ENCODE measurements at regions not wholly inside any gene's neighbourhood (a gene's known extent, or its start where the extent isn't known, plus 50 kb on each side); places are given as distances from the start of the nearest gene placed in this dataset.

DNA sequence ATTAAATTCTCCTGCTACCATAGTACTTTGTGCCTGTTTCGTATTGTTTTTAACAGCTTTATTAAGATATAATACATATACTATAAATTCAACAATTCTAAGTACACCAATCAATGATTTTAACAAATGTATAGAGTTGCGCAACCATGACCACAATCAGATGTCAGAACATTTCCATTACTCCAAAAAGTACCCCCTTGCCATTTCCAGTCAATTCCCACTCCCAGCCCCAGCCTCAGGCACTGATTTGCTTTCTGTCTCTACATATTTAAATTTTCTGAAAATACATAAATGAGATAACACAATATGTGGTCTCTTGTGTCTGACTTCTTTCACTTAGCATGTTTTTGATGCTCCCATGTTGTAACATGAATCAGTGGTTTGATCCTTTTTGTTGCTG is 193.9 kb downstream of the FIGN start:
- DNase-seq (ENCODE audit: low read depth) = no peak

GRCh38 chr2:163541495-163541894 is 194.3 kb downstream of the FIGN start:
- no peak for DNase-seq (ENCODE audit: low read depth)

DNA sequence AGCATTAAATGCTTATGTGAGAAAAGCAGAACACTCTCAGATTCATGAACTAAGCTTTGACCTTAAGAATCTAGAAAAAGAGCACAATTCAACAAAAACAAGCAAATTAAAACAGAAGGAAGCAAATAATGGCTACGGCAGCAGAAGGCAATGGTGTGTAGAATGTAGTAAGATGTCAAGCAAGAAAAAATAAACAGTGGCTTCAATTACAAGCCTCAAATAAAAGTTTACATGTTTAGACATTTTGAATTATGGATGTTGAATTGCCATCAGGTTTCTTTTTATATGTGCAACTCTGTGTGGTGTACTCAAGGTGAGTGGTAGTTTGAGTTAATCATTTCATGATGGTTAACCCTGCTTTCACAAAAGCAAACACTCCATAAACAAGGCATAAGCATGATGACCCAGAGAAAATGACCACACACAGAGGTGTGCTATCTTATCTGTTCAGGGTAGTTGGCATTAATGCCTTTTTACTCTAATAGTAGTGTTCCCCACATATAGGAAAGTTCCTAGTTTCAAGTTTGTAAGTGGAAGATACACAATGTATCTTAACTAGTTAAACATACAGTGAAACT is 207.1 kb downstream of the FIGN start:
- no peak for DNase-seq (ENCODE audit: low read depth)

DNA sequence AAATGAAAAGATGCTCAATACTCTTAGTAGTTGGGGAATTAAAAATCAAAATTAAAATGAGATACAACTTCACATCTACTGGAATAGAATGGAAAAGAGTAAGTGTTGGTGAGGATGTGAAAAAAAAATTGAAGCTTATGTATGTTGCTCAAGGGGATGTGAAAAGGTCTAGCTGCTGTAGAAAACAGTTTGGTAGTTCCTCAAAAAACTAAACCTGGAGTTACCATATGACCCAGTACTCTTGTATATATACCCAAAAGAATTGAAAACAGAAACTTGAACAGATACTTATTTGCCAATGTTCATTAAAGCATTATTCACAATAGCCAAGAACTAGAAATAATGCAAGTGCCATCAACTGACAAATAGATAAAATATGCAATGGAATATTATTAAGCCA is 208.4 kb downstream of the FIGN start:
- no peak for DNase-seq (ENCODE audit: low read depth)

DNA sequence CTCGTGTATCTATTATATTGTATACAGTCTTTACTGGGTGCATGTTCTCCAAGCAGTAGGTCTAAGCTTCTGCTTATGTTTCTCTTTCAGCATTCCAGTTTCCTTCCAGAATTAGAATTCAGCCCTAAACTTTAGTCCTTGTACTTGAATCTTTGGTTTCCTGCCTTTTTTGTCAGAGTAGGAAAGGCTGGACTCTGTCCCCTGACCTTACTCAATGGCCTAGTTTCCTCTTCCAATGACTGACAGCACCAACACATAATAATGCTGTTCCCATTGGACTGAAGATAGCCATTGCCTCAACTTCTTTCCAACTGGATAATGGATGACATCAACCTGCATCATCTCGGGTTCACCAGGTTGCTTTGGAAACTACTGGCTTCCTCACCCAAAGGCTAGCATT is 217.0 kb downstream of the FIGN start:
- DNase-seq (ENCODE audit: low read depth) = no peak

GRCh38 chr2:163515836-163516235 is 220.0 kb downstream of the FIGN start:
- DNase-seq (ENCODE audit: low read depth) = no peak

GRCh38 chr2:163505281-163505680 is 230.5 kb downstream of the FIGN start:
- no peak for DNase-seq (ENCODE audit: low read depth)

DNA sequence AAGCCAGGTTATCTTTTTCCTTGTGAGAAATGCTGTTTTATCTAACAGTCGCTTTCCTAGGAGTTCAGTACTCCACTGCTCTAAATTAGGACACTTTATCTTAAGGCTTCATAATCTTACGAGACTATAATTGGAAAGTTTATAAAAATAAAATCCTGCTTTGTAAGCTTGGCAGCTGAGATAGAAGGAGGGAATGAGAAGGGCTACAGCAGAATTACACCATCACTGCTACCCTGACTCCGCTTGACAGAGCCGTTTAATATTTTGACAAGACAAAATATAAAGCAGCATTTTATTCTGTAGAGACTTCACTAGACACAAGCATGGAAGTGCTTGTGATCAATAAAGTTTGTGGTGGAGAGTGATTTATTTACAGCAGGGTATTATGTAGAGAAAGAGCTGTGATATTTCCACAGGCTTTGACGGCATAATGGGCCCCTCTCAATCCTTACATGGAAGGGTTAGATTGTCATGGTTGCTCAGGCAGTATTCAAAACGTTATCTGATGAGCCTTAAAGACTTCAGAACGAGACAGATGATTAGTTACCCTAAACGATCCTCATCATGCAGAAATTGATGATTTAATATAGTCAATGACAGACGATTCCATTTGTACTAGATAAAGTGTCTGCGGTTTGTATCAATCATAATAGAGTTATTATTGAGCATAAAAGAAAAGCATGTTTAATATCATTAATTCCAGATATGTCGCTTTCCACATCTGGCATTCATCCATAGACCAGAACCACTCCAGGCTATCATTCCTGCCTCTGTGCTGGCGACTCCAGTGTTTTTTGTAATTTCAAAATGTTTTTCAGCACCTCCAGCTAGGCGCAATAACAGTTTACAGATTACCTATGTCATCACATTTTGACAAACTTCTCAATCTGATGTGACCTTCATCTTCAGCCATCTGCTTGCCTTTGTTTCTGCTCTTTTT is 242.2 kb downstream of the FIGN start:
- no peak for DNase-seq (ENCODE audit: low read depth)

- no peak for DNase-seq (ENCODE audit: low read depth)
These were observed 244.0 kb downstream of the FIGN start for GRCh38 chr2:163491850-163492249.

GRCh38 chr2:163490281-163490680 is 245.5 kb downstream of the FIGN start:
- no peak for DNase-seq (ENCODE audit: low read depth)

- DNase-seq (ENCODE audit: low read depth) = no peak
These were observed 254.3 kb downstream of the FIGN start for GRCh38 chr2:163481515-163481914.

GRCh38 chr2:163479599-163479998 is 256.2 kb downstream of the FIGN start:
- no peak for DNase-seq (ENCODE audit: low read depth)

- no peak for DNase-seq (ENCODE audit: low read depth)
These were observed 260.0 kb downstream of the FIGN start for GRCh38 chr2:163475815-163476214.

DNA sequence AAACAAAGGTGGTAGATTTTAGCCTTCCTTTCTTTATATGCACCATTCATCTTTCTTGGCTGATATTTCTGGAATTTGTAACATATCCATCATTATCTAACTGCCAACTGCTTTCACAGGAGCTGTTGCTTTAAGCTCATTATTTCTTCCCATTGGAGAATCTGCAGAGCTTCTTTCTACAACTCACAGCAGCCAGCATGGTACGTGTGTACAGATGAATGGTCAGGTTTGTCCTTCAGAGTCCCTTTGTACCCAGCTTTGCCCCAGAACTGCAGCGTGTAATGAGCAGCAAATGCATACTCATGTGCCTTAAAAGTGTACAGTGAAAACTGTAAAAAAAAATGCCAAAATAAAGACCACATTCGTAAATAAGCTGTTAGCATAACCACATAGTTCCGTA is 260.9 kb downstream of the FIGN start:
- DNase-seq (ENCODE audit: low read depth) = no peak

DNA sequence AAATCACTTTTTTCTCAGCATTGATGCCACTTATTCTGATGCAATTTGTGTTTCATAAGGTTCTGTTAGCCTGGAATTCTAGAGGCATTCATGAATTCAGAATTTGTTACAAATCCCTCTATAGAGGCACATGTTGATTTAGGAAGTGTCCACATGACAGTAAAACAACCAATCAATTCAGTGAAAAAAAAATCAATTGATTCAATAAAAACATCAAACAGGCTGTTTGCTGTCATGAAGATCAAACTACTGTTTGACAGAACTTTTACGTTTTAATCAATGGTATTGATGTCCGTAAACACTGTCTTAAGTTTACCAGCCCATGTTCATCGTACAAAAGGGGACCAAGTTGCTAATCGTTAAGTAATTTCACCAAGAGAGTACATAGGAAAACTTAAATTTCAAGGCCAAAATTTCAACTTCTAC is 261.5 kb downstream of the FIGN start:
- DNase-seq (ENCODE audit: low read depth) = no peak

DNA sequence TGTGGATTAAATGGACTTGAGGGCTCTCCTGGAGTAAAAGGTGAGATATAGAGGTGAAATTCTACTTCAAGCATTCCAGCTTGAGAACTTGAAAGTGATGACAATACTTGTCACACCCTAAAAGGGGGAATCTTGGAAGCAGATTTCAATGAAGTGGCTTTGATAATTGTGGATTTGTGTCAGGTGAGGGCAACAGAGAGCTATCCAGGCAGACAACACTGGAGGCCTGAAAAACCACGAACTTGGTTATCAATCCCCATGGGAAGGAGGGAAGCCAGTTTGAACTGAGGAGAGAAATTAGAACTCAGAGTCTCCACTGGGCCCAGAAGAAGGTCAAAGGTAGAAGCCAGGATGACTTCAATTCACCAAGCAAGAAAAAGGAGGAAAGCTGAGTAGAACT is 263.9 kb downstream of the FIGN start:
- DNase-seq (ENCODE audit: low read depth) = no peak

GRCh38 chr2:163469561-163469962 is 266.2 kb downstream of the FIGN start:
- DNase-seq (ENCODE audit: low read depth) = no peak

GRCh38 chr2:163467251-163467630 is 268.6 kb downstream of the FIGN start:
- no peak for DNase-seq (ENCODE audit: low read depth)

DNA sequence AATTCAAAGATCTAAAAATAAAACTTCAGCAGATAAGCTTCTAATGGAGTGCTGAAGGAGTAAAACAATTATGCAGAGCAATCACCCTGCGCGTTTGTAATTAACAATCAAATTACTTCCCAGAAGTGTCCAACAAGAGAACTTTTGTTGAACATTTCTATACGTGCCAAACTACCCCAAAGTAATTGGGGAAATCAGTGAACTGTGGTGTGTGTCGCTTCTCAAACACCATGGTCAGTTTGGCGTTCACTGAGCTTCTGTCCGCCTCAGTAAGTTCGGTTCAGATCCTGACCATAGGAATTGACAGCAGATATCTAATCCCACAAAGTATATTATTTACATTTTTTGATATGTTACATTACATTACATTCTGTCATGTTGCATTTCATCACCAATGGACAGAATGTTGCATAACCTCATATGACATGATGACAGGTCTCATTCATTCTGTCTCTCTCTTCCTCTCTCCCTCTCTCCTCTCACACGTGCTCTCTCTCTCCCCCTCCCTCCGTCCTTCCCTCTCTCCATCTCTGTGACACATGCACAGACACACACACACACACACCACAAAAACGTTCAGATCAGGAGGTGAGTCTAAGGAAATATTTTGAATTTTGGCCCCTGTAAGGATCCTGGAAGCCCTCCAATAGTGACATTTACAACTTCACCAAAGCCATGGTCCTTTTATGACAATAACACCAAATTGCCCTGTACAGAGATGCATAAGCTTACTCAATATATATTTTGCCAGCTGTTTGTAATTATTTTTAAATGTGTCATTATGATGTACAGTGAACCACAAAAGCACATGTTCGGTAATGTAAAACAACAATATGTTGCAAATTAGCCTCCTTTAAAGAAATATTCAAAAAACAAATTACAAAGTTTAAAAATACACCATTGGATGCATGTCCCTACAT is 269.2 kb downstream of the FIGN start:
- DNase-seq (ENCODE audit: low read depth) = no peak

DNA sequence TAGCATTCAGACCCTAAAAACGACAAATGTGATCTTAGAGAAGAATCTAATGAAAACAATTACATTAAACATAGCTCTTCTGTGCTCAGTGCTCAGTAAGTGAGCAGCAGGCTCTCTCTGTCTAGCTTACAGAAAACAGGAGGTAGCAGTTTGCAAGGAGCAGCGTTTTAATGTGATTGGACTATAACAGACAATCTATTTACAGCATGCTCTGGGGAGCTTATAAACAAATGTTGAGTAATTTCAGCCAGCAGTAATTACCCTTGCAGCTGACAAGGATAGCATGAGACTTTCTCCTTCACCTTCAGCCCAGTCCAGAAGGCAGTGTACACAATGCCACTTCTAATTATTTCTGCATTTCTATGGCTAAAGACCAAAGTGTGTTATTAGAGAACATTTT is 270.4 kb downstream of the FIGN start:
- no peak for DNase-seq (ENCODE audit: low read depth)

DNA sequence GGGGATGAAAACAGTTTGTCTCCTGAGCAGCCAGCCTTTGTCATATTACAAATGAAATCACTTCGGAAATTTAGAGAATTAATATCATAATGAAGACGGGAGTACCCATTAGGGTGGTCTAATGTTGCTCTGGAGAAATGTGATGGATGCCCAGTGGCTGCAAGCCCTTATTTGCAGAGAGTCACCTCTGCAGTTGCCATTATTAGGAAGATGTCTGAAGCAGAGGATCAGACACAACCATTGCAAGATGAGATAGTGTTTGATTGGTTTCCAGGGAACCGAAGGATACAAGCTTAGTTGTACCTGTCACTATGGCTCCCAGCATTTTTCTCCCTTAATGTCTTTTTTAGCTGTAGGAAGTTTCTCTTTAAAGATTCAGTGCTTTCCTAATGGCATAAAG is 272.4 kb downstream of the FIGN start:
- DNase-seq (ENCODE audit: low read depth) = no peak

DNA sequence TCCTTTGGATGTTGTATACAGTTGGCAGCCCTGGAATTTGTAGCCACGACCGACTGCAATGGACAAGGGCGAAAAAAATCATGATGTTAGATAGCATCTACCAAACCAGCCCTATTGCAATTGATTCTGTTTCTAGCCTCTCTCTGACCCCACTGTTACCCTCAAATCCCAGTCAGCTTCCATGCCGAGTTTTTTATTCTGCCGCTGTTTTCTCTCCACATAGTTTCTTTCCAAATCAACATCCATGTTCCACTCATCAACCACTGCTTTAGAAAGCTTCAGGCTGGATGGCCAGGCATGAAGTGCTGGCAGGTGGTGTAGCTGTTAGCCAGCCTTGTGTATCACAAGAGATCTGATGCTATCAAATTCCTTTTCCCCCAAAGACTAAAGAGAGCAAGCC is 272.8 kb downstream of the FIGN start:
- no peak for DNase-seq (ENCODE audit: low read depth)

DNA sequence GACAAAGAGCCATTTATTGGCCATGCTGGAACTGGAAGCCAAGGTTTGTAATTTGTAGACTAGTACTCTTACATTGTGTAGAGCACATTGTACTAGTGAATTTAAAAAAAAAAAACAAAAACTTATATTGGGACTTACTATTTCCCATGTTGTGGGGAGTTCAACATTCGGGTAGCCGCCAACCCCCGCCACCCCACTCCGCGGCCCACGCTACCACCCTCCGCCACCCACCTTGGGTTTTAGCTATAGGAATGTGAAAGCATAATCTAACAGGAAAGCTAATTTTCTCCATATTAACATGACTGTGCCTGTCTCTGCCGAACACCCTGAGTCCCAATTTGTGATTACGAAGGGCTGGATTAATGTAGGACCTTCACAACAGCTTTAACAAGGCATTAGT is 275.8 kb downstream of the FIGN start:
- no peak for DNase-seq (ENCODE audit: low read depth)
